ENCODE measurements at regions not wholly inside any gene's neighbourhood (a gene's known extent, or its start where the extent isn't known, plus 50 kb on each side); places are given as distances from the start of the nearest gene placed in this dataset.

DNA sequence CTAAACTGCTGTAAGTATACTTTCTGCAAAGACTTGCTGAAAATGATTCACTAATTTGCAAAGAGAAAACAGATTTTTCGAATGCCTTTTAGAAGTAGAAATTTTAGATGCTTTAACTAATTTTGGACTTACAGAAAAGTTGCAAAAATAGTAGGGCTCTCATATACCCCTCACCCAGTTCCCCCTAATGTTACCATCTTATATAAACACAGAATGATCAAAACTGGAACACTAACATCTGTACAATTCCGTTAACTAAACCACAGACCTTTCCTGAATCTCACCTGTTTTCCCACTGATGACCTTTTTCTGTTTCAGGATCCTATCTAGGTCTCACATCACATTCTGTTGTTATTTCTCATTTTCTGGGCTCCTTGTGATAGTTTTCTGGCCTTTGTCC lies 454.8 kb downstream of the SHQ1 start:
- DNase-seq, result no peak

DNA sequence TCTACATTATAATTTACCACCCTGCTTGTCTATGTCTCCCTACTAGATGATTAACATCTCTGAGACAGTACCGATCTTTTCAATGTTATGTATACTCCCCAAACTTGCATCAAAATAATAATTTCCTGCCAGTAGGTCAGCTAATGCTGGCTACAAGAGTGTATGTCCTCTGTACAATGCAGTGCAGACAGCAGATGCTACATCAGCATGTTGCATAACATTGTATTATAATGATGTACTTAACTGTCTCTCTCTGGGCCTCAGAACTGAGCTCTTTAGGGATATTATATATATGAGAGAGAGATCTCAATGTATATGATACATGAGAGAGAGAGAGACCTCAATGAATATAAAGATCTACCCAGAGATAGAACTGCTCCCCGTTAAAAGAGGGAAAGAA lies 456.6 kb downstream of the SHQ1 start:
- no peak for DNase-seq

DNA sequence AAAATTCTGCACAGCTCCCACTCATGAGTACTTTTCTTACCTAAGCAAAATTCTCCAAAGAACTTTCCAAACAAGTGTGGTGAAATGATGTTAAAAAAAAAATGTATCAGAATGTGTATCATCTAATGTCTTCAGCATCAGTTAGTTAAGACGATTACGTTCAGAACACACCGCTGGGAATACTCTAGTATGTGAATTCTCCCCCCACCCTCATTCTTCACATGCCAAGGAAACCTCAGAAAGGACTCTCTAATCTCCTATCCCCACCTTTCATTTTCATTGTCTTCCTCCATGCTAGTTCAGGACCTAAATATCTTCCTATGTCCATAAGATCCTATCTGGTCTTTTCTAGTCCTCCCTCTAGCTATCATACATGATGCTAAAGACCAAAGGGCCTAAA lies 457.4 kb downstream of the SHQ1 start:
- no peak for DNase-seq

DNA sequence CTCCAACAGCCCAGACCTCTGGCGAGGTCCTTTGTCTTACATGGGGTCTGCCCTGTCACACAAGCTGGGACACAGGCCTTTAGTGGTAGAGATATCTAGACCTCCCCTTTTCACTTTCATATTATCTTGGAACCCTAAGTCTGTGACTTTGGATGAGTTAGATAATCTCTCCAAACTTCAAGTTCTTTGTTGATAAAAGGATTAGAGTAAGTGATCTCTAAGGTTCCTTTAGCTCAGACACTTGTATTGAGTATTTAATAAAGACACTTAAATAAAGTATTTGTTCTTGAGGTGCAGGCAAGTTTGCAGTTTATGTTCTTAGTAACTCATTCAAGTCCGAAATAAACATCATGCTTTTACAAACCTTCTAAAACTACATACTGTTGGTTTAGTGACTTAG lies 459.6 kb downstream of the SHQ1 start:
- DNase-seq, result no peak

DNA sequence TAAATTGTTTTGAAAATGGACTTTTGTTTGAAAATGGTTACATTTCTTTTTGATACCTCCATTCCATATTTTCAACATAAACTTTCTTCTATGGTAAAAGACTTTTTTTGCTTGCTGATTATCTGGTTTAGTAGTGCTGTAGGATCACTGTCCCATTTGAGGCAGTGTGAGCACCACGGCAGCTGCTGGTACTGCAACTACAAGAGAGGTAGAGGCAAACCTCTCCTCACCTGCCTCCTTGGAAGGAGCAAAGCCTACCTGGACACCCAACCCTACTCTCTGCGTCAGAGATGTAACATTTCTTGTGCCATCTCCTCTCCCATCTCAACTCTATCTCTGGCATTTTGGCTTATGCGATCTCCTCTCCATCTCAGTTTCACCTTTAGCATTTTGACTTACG lies 460.1 kb downstream of the SHQ1 start:
- no peak for DNase-seq

DNA sequence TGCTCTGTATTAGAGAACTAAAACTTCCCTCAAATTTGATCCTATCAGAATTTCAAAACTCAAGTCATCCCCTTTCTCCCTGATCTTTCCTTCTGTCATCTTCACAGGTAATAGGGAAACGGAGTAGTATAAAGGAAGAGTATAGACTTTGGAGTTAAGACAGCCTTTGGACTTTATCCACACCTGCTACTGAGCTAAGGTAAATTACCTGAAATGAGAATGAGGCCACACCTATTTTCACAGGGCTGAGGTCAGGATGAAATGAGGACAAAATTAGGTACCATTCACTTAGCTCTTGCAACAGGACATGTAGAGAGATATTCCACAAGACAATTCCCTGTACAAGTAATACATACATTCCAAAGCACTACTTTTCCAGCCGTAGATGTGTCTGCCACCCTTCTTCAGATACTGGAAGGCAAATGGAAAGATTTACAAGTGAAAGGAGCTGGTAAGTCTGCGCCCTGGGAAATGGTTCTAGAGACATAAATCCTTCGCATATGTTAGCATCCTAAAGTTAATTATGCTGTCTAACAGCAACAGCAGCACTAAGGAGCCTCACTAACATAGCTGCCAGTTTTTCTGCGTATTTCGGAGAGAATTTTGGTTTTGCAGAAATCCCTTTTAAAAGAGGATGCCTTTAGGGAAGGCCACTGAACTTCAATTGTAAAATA lies 461.8 kb downstream of the SHQ1 start:
- DNase-seq, result no peak

DNA sequence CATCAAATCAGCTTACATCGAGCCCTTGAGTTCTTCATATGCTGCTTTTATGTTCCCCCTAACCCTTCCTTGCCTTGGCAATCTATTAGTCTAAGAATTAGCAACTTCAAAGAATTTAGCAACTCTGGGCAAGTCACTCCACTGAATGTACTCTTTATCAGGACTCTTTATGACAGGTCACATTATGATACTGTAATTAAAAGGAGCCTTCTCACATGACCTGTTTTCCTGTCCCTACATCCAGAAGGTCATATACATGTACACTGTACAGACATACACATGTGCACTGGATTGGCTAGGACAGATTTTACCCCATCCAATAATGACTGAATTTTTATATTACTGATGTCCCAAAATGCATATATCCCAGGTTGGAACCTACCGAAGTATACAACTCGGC lies 463.1 kb downstream of the SHQ1 start:
- DNase-seq, result no peak

DNA sequence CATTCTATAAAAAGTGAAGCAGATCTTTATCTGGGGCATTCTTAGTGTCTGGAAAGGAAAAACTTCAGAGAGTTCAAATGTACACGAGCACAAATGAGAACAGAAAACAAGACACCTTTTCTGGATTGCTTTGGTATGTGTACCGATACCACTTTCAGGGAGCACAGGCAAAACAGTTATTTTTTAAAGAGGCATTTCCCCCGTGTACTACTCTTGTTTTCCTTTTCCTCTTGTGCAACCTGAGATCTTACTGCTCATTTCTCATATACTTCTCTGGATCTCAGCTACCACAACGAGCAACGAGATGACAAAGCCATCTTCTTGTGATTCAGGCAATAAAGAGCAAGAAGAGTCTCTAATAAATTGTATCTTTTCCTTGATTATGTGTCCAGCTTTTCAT lies 463.6 kb downstream of the SHQ1 start:
- DNase-seq, result no peak

DNA sequence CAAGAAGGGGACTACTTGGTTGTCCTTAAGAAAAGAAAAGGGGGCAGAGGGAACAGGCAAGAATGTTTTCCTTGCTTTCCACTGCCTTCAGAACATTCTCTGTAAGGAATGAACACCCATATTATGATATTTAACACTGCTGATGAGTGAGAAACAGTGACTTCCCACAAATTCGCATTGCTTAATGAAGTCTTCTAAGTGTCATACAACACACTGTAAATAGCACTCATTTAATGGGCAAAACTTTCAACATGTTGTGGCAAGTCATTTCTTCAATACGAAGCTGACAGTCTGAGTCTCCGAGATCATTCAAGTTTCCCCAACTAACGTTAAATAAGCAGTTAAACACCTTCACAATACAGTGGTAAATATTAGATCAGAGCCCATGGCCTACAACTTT lies 464.4 kb downstream of the SHQ1 start:
- DNase-seq, result no peak

DNA sequence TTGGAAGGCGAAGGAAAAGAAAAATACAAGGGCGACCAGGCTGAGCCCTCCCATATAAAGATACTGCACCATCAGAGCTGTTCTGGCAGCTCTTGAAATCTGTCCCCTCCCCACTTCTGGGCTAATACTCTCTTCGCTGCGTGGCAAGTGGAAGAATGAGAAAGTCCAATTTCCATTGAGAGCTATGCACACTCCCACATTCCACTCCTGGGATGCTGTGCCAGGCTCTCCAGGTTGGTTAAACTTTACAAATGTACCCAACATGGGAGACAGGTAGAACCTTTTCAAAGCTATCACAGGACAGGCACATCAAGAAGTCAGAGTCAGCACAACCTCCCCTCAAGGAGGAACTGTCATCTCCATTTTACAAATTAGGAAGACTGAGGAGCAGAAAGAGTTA lies 465.0 kb downstream of the SHQ1 start:
- no peak for DNase-seq

DNA sequence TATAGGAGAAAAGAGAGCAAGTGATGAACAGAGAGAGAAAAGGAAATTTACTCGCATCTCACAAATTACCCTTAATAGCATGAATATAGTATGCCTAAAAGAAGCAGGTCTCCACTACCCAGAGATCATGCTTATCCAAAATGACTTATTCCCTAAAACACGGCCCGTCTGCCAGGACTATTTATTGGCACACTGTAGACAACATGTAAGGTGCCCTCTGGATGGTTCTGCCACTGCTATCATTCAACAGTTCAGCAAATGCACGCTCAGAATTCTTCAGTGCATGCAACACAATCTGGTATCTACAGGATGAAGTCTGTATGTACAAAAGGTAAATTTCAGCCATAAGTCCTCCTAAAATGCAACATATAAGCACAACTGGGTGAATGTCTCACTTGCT lies 465.8 kb downstream of the SHQ1 start:
- DNase-seq, result no peak

DNA sequence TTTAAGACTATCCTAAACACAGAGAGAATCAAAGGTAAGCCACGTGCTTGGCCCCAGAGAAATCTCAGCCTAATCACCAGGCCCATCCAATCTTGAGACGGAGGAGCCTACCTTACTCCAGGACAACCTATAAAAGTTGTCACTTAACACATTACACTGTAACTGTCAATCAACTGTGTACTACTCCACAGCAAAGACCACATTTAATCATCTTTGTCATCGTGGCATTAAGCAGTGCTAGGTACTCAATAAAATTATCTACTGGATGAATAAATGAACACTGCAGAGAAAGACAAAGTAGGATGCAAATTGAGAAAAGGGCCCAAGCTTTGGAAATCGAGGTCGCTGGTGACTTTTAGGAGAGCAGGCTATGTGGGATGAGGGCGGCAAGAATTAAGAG lies 466.7 kb downstream of the SHQ1 start:
- DNase-seq, result no peak

DNA sequence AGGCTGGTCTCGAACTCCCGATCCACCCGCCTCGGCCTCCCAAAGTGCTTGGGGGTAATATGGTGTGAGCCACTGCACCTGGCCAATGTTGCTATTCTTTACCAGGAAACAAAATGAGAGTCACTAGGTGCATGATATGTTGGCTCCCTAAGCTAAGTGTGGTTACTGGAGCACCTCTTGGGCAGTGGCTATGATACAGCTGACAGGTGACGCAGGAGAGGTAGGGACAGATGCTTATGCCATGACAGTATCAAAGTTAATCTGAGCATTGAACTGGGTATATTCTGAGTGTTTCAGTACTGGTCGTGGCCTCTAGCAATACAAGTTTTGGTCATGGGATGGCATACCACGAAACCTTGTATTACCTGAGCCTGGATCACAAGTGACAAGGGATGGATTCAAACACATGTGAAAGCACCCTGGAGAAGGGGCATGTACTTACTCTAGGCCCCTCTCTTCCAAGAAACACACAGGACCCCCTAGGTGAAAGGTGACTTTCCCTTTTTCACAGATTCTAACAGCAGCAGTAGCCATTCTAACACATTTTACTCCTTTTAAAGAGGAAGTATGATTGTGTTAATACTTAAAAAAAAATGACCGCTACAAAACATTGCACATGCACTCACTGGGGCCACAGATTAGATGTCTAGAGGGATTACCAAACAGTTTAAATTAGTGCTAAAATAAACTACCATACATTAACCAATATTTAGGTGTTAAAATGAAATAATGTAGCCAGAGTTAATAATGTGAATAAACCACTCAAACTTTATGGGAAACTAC lies 467.3 kb downstream of the SHQ1 start:
- no peak for DNase-seq

DNA sequence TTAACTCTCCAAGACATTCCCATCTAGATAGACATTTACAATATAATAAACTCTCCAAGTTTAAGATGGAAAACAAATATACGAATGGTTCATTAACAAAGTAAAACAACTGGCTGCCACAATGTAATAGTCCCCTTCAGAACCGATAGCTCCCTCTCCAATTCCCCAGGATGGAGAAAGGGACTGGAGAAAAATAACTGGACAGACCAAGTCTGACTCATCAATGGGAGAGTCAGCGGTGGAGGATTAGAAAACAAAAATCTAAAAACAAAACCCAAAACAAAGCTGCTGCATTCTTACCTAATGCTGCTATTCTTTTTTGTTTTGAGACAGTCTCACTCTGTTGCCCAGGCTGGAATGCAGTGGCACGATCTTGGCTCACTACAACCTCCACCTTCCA lies 468.1 kb downstream of the SHQ1 start:
- DNase-seq, result peak in 2 of 14 donors; percentile 29 to 42

DNA sequence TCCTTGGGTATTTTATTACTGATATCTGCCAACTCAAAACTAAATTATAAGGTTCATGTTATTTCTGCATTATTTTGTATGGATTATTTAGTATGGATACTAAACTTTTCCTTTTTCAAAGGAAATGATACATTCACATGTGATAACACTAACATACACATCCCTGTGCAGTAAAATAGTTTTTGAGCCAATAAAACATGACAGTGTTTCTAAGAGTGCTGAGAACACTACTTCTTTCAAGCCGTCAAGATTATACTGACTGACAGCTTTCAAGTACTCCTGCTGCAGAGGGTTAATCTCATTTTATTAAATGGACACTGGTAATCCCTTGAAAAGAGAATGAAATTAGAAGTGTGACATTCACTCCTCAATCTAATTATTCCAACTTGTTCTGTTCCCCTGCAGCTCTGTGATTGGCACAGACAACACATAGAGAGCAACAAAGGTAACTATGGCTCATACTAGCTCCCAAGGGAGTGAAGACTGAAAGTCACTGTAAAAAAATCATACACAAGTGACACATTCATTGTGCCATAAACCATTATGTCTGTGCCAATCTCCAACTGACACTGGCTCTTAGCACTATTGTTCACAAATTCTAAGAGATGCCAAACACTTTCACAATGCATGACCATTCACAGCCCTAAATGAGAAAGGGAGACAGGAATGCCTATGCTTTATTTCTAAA lies 468.6 kb downstream of the SHQ1 start:
- DNase-seq, result peak in 3 of 14 donors; percentile 16 to 56 (median 23)

DNA sequence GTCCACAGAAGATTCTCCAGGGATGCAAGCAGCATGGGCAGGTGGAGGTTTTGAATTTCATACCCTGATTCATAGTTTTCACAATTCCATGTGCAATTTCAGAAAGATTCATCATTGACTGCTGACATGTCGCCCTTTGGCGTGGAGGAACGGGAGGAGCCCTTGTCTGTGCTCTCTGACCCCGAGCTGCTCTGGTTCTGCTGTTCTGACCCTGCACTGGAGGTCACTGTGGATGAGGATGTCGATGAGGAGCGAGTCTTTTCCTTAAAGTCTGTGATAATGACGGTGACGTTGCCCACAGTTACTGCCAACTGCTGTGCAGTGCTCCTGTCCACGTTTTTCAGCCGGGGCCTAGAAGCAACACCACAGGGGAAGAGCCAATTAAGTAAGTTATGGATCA lies 470.0 kb downstream of the SHQ1 start:
- DNase-seq, result no peak

DNA sequence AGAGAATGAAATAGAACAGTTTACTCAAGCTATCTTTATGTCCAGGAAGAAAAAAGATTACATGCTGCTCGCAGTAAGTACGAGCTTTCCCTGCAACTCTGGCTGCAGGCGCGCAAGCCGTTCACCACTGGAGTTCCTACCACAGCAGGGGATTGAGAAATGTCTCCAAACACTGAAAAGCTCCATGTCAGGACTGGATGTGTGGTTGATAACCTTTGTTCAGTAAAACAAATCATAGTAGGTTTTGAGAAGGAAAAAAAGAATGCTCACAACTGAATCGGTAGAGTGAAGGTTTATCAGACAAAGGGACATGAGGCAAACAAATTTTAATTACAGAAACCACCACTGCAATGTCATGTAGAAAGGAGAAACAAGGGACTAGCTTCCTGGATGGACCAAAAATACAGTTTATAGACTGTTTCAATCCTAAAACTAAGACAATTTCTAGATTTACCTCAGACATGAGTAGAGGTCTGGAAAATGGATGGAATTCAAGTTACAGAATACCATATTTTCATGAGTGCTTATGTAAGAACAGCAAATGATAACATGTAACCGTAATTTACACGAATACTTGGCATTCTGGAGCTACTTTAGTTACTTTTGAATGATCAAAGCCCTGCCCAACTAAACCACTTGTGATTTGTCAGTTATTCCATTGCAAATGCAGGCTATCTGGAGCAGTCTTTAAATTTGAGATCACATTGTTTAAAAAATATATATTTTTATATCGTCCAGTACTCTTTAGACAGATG lies 471.1 kb downstream of the SHQ1 start:
- no peak for DNase-seq

DNA sequence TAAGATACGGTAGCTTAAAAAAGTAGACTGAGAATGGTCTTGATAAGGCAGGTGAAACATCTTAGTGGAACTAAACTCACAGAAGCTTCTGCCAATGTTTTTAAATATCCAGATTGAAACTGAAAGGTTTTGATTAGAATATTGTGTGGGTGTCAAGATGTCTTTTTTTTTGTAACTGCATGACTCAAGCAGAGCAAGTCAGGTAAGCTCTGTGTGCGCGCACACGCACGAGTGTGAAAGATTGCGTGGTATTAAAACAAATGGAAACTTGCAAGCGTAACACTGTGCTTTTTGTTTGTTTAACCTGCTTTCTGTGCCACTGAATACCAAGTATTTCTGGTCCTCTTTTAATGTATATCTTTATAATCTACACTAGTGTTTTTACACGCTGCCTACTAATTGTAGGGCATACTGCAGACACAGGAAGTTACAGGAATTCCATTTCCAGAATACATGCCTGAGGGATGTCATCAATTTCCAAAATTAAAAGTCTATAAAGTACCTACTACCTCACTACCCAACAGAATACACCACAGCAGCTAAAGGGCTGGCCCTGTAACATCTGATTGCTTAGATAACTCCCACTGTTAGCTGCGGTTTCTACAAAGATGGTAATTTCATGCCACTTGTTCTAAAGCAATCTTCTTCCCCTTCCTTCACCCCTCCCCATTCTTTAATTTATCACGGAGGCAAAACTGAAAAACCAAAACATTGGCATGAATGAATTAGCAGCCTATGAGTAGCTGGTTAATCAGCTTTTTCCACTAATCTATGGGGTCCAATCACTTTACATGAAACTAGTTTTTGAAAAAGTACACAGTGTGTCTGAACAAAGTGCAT lies 472.8 kb downstream of the SHQ1 start:
- DNase-seq, result no peak

DNA sequence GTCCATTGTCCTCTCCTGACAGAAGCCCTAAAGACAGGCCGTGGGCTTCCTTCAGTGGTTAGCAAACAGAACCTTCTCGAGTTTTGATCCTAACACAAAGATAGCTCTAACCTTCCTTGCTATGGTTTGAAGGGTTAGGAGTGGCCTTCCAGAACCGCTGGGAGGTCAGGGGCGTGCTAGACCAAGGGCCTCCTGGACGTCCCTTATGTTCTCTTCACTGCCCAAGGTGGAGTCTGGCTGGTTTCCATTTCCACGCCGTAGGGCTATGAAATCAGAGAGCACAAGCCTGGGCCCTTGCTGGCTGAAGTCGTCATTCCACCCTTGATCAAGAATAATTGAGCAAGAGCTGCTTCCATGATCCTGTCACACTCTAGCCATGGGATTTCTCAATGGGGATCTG lies 475.1 kb downstream of the SHQ1 start:
- no peak for DNase-seq

DNA sequence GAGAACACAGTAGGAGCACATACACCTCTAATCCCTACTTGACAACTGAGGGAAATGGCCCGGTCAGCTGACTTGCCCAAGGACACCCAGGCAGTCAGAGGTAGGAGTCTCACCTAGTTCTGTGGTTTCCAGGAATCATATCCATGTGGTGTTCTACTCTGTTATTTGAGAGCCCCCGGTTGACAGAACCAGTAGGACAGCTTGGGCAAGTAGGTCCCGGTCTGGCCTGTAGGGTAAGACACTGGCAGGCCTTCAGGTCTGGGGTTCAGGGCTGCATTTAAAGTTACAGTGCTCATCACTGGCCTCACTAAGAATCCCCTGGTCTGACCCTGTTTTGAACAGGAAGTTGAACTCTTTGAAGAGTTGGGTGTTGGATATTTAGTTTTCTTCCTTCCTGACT lies 476.1 kb downstream of the SHQ1 start:
- no peak for DNase-seq

DNA sequence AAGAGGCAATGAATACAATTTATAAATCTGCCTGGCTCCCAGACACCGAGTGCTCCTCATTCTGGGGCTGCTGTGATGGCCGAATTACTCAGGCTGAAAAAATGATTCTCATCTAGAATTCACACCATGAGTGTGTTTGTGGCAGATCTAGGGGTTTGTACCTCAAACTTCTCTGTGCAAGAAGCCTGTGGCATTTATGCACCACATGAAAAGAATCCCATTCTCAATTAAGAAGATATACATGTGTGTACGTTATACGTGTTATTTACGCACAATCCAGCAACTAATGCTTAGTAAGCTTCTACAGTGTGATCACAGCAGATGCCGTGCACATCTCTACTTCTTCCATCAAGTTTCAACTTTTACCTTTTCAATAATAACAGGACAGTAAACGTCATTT lies 476.8 kb downstream of the SHQ1 start:
- DNase-seq, result no peak

DNA sequence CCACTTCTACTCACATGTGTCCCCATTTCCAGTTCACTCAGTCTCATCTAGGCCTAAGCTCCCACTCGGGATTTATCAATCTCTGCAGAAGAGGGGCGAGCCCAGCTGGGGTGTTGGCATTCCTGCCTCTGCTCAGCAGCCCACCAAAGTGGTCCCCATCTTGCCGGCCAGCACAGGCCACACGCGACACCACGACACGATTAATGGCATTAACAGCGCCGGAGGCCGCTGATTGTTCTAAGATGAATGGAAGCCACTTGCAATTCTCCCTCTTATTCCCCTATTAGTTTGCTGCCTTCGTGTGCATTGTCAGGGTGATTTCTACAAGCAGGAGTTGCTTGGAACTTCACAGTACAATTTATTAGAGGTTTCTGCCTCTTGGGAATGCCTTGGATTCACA lies 477.3 kb downstream of the SHQ1 start:
- no peak for DNase-seq
